DMS 273 treated with DMSO at 0.1 percent for 48 hours (cell line): ENCODE measurements at regions not wholly inside any gene's neighbourhood (a gene's known extent, or its start where the extent isn't known, plus 50 kb on each side); places are given as distances from the start of the nearest gene placed in this dataset.
A peak's percentile ranks its signal among the peaks of the same experiment; 100 is the strongest.

Source experiments
- DNase-seq: peaks from one replicate; lab custom pipeline; 2025; lab: John Stamatoyannopoulos, UW

- no peak for DNase-seq
These were observed 991.2 kb downstream of the FLRT2 start for GRCh38 chr14:86521031-86521730.

DNA sequence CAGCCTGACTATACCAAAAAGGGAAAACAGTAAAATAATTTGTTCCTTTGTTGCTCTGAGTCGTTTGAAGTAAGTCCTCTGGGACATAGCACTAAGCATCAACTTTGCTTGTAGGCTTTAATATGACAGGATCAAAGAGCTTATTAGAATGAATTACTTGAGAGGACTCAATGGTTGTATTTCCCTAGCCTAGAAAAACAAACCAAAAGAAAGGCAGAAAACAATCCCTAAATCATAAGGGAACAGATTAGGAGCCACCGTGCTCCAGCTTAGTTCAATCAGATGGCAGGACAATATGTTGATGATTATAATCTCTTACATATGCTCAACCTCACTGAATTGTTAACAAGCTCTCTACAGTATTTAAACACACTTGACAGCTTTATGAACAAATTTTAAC is 988.4 kb downstream of the FLRT2 start:
- DNase-seq = no peak

DNA sequence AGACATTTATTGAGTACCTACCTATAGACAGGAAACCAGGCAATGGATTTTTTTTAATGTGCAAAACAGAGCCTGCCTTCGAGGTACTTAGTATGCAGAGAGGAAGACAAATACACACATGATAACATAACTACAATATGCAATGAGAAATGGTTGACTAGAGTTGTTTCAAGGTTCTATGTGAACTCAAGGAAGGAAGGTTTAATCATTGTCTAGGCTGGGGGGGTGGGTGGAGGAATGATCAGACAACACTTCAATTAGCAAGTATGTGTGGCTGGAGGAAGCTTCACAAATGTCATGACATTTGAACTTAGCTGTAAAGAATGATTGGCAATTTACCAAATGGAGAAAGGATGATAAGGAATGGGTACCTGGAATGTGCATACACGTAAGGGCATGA is 985.3 kb downstream of the FLRT2 start:
- no peak for DNase-seq

DNA sequence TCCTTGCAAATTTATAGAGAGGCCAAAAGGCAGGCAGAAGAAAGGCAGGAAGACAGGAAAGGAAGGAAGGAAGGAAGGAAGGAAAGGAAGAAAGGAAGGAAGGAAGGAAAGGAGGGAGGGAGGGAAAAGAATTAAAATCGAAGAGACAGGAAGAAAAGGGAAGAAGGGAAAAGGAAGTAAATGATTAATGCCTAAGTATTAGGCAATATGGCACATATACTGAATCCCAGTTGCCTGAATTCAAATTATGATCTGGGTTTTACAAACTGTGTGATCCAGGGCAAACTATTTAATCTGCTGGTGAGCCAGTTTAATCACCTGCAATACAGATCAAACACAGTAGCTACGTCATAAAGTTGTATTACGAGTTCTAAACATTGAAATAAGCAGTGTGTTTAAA is 983.6 kb downstream of the FLRT2 start:
- DNase-seq = no peak

GRCh38 chr14:86513056-86513455 is 983.1 kb downstream of the FLRT2 start:
- no peak for DNase-seq

- no peak for DNase-seq
These were observed 980.5 kb downstream of the FLRT2 start for GRCh38 chr14:86510491-86510890.

- DNase-seq = no peak
These were observed 975.9 kb downstream of the FLRT2 start for GRCh38 chr14:86505808-86506207.

DNA sequence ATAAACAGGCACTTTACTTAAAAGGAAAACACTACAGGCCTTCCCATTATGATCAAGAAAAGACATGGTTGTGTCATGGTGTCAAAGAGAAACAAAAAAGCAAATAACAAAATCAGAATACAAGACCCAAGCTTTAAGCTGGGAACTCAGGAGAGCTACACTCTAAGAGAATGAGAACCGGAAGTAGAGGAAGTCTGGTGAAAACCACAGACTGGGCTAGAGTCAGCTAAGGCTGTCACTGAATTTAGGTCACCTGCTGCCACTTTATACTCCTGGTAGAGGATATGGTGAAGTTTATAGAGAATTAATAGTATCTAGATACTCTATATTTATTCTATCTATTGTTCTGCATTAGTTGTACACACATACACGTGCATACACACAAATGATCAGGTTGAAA is 971.7 kb downstream of the FLRT2 start:
- no peak for DNase-seq

GRCh38 chr14:86491743-86492142 is 961.8 kb downstream of the FLRT2 start:
- no peak for DNase-seq

GRCh38 chr14:86481104-86481503 is 951.2 kb downstream of the FLRT2 start:
- no peak for DNase-seq

DNA sequence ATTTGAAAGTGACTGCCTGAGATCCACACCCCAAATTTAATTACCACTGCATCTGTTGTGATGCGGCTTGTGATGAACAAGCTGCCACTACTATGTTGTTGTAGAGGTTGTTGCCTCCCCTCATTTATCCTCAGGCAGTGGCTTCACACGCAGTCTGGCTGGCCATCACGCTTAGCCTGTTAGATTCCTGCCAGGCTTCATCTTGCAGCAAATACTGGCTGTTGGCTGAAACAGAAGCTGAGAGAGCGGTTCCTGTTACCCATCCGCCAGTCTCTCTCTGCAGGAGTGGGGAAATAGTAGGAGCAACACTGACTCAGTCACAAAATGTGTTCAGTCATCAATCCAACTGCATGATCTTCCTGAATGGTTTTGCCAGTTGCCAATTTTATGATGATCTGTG is 934.4 kb downstream of the FLRT2 start:
- no peak for DNase-seq

GRCh38 chr14:86462193-86462753 is 932.3 kb downstream of the FLRT2 start:
- DNase-seq = no peak

DNA sequence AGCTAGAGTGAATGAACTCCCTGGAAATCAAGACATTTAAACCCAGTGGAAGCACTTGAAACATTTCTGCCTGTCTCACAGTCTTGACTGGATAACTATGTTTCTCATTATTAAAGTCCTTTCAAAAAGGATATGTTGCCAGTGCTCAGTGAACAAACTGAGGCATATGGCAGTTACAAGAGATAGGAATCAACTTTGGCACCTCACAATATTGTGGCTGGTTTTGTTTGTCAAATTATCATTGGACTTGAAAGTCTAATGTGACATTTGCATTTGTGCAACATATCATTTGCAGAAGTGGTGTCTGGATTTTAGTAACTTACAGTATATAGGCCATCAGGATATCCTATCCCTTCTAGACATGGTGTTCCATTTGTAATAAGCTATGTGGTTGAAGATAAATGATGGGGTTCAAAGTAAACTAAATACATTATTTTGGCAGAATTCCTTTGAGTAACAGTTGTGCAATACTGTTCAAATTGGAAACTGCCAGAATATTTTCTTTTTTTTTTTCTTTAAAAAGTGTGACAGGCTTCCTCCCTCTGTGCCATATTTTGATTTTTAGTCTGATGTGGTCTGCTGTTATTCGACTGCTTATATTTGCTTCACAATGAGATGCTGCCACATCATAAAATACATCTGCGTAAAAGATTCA is 927.7 kb downstream of the FLRT2 start:
- DNase-seq = no peak

DNA sequence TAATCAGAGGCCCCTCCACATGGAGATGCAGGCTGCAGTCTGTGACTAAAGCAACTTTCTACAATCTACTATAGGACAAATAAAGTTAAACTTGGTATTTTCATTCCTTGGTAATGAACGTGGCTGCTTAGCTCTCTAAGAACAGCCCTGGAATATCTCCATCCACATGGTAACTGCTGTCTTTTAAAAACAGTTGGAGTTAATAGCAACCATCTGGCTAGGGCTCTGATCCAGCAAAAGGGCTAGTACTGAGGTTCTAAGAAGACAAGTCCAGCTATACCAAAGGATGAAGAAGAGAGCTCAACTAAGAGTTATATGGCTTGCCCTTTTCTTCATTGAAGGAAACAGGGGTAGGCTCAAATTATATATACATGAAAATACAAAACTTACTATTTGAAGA is 920.1 kb downstream of the FLRT2 start:
- DNase-seq = peak; percentile 52

- no peak for DNase-seq
These were observed 912.2 kb downstream of the FLRT2 start for GRCh38 chr14:86442135-86442534.

- no peak for DNase-seq
These were observed 900.9 kb downstream of the FLRT2 start for GRCh38 chr14:86430853-86431252.

DNA sequence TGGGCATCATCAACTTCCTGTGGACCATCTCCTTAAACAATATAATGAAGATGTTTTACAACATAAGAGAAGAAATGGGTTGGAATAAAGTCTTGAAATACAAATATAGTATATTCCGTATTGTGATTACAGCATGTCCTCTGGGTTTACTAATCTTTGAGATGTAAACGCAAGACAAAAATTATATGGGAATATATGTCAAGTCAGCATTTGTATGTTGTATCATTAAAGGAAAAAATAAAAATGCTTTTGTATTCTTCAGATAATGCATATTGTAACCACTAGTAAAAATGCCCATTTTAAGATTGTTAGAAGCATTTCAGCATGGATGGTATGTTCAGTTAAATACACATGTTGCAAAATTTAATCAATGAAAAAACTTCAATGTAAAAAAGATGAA is 893.3 kb downstream of the FLRT2 start:
- DNase-seq = no peak

DNA sequence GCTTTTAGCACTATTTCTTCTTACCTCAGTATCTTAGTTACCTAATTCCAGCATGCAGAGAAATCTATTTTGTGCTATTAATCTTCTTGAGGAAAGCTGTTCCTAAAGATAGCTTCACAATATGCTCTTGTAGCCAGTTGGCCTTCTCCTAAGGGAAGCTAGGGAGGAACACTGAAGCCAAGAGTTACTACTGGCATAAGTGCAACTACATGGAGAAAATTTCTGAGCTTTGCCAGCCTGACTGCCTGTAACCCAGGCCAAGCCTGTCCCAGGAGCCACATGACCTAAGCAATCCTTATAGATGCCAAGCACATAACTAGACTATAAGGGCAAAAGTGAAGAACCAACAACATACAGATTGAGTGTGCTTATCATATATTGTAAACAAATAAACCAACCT is 890.2 kb downstream of the FLRT2 start:
- no peak for DNase-seq

- DNase-seq = no peak
These were observed 884.2 kb downstream of the FLRT2 start for GRCh38 chr14:86414146-86414545.

DNA sequence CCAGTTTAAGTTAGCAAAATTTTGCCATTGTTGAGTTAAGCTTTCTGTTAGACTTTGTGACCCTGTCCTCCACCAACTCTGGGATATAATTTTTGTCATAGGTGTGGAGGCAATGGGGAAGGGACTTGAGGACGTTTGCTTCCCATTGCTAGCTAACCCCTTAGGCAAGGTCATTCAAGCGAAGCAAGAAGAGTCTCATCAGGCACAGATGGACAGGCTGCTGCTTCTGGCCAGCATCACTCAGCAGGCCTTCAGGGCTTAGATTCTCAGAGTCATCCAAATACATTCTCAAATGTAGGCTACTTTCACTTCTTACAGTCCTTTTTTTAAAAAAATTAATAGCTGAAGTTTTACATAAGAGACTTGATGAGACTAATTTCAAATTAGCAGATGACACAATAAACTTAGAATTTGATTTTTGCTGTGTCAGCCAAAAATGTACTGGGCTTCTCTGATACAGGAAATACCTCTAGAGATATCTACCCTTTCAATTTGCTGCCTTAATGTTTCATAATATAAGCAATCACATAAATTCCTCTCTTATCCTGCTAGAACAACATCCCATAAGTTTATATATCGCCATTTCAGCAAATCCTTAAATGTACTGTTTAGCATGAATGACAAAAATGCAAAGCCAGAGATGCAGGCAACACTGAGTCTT is 875.2 kb downstream of the FLRT2 start:
- no peak for DNase-seq

DNA sequence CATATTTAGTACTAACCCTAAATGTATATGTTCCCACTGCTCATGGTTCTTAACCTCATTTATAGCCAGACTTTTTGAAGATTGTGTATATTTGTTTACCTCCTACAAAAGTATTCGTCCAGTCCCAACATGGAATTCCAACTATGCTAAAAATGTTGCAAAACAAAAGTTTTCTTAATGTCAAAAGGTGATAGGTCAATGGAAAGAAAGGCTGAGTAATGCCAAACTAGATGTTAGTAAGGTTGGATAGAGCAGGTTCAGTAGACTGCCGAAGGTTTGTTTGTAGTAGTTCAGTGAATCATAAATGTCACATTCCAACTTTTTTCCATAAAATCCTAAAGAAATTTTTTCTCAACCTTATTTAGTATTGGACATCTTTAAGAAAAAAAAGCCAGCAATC is 874.5 kb downstream of the FLRT2 start:
- DNase-seq = no peak

GRCh38 chr14:86402545-86402944 is 872.6 kb downstream of the FLRT2 start:
- no peak for DNase-seq

DNA sequence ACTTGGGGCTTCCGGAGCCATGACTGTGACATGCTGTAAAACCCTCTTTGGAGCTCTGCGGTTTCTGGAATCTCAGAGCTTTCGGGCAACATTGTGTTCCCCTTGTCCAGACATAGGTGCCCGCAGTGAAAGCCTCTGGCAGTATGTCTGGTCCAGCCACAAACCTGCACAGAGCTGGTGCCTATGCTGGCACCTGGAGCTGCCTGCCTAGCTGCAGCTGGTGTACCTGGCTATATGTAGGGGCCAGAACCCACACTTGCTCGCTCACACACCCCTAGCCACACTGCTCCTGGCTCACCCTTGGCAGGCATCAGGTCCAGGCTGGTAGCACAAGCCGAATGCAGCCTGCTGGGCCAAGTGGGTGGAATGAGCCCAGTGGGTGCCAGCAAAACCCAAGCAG is 861.1 kb downstream of the FLRT2 start:
- no peak for DNase-seq
